Ishikawa (cell line): ENCODE measurements at regions not wholly inside any gene's neighbourhood (a gene's known extent, or its start where the extent isn't known, plus 50 kb on each side); places are given as distances from the start of the nearest gene placed in this dataset.

Source experiments
- CEBPB ChIP-seq: IDR thresholded peaks from 2 replicates; pipeline ENCODE4 v1.6.1; 2012
- CREB1 ChIP-seq: IDR thresholded peaks from 2 replicates; pipeline ENCODE4 v1.6.1; 2012; ENCODE audit warnings: low read depth
- EP300 ChIP-seq: IDR thresholded peaks from 2 replicates; pipeline ENCODE4 v1.6.1; 2012; ENCODE audit warnings: borderline replicate concordance
- FOXM1 ChIP-seq: IDR thresholded peaks from 2 replicates; pipeline ENCODE4 v1.6.1; 2012; ENCODE audit warnings: low read depth, borderline replicate concordance
- RAD21 ChIP-seq: IDR thresholded peaks from 2 replicates; pipeline ENCODE4 v1.6.1; 2012; ENCODE audit warnings: low read depth
- TAF1 ChIP-seq: IDR thresholded peaks from 2 replicates; pipeline ENCODE4 v1.6.1; 2012; ENCODE audit warnings: low read depth, mild to moderate bottlenecking
- TEAD4 ChIP-seq: IDR thresholded peaks from 2 replicates; pipeline ENCODE4 v1.6.1; 2012
- YY1 ChIP-seq: IDR thresholded peaks from 2 replicates; pipeline ENCODE4 v1.6.1; 2012; ENCODE audit warnings: low read depth
- TF ChIP-seq, protein P1 (sequence below): IDR thresholded peaks from 2 replicates; pipeline ENCODE4 v1.6.1; 2012
- TF ChIP-seq, protein P2 (sequence below): IDR thresholded peaks from 2 replicates; pipeline ENCODE4 v1.6.1; 2012; ENCODE audit warnings: low read depth, mild to moderate bottlenecking
- TF ChIP-seq, protein P3 (sequence below): IDR thresholded peaks from 2 replicates; pipeline ENCODE4 v1.6.1; 2012

DNA sequence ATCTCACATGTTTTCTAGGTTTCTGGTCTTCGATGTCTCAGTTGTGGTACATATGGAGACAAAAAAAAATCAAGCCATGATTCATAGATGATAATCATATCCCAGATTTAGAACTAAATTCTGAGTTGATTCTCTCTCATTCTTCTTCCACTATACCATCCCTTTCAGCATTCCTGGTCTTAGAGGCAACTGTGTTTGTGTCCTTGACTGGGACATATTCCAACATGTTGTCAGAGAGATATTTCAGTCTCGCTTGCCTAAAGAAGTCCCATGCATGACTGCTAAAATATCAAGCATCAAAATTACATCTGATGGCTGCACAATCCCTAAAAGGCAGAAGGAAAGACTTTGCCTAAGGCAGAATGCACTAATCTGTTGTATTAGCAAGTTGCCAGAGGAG is 236.6 kb downstream of the PSAT1 start:
- TF ChIP-seq YY1 (no peak), FOXM1 (no peak), EP300 (no peak), RAD21 (no peak), TEAD4 (no peak), TAF1 (no peak), CREB1 (no peak), CEBPB (no peak)
- TF ChIP-seq, protein P1, sequence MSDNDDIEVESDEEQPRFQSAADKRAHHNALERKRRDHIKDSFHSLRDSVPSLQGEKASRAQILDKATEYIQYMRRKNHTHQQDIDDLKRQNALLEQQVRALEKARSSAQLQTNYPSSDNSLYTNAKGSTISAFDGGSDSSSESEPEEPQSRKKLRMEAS, result no peak
- TF ChIP-seq, protein P2, sequence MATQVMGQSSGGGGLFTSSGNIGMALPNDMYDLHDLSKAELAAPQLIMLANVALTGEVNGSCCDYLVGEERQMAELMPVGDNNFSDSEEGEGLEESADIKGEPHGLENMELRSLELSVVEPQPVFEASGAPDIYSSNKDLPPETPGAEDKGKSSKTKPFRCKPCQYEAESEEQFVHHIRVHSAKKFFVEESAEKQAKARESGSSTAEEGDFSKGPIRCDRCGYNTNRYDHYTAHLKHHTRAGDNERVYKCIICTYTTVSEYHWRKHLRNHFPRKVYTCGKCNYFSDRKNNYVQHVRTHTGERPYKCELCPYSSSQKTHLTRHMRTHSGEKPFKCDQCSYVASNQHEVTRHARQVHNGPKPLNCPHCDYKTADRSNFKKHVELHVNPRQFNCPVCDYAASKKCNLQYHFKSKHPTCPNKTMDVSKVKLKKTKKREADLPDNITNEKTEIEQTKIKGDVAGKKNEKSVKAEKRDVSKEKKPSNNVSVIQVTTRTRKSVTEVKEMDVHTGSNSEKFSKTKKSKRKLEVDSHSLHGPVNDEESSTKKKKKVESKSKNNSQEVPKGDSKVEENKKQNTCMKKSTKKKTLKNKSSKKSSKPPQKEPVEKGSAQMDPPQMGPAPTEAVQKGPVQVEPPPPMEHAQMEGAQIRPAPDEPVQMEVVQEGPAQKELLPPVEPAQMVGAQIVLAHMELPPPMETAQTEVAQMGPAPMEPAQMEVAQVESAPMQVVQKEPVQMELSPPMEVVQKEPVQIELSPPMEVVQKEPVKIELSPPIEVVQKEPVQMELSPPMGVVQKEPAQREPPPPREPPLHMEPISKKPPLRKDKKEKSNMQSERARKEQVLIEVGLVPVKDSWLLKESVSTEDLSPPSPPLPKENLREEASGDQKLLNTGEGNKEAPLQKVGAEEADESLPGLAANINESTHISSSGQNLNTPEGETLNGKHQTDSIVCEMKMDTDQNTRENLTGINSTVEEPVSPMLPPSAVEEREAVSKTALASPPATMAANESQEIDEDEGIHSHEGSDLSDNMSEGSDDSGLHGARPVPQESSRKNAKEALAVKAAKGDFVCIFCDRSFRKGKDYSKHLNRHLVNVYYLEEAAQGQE, result no peak
- TF ChIP-seq, protein P3, sequence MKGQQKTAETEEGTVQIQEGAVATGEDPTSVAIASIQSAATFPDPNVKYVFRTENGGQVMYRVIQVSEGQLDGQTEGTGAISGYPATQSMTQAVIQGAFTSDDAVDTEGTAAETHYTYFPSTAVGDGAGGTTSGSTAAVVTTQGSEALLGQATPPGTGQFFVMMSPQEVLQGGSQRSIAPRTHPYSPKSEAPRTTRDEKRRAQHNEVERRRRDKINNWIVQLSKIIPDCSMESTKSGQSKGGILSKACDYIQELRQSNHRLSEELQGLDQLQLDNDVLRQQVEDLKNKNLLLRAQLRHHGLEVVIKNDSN, result no peak
